HT1080 (cell line): ENCODE measurements at regions not wholly inside any gene's neighbourhood (a gene's known extent, or its start where the extent isn't known, plus 50 kb on each side); places are given as distances from the start of the nearest gene placed in this dataset.
A peak's percentile ranks its signal among the peaks of the same experiment; 100 is the strongest.

ENCODE experiments used
- DNase-seq: peaks from one replicate; pipeline ENCODE4 v3.0.0-alpha.2; 2015; ENCODE audit warnings: low read depth

- DNase-seq, result no peak
Measured at GRCh38 chr9:108014353-108014752, 524.8 kb upstream of the KLF4 start.

GRCh38 chr9:108012886-108013665 is 523.5 kb upstream of the KLF4 start:
- no peak for DNase-seq

GRCh38 chr9:108012405-108012804 is 522.8 kb upstream of the KLF4 start:
- no peak for DNase-seq

GRCh38 chr9:108003526-108003925 is 514.0 kb upstream of the KLF4 start:
- no peak for DNase-seq

- no peak for DNase-seq
Measured at GRCh38 chr9:108002371-108002956, 512.9 kb upstream of the KLF4 start.

- peak; percentile 69 for DNase-seq
Measured at GRCh38 chr9:108001237-108001636, 511.7 kb upstream of the KLF4 start.

GRCh38 chr9:107999890-108000289 is 510.3 kb upstream of the KLF4 start:
- DNase-seq, result no peak

GRCh38 chr9:107999011-107999410 is 509.4 kb upstream of the KLF4 start:
- DNase-seq, result no peak

- DNase-seq, result no peak
Measured at GRCh38 chr9:107994648-107995047, 505.1 kb upstream of the KLF4 start.

GRCh38 chr9:107992271-107992670 is 502.7 kb upstream of the KLF4 start:
- DNase-seq, result no peak

- DNase-seq, result no peak
Measured at GRCh38 chr9:107991581-107991980, 502.0 kb upstream of the KLF4 start.

GRCh38 chr9:107989544-107989943 is 500.0 kb upstream of the KLF4 start:
- DNase-seq, result no peak

GRCh38 chr9:107989099-107989498 is 499.5 kb upstream of the KLF4 start:
- no peak for DNase-seq

- DNase-seq, result no peak
Measured at GRCh38 chr9:107984956-107985355, 495.4 kb upstream of the KLF4 start.

- no peak for DNase-seq
Measured at GRCh38 chr9:107983762-107984161, 494.2 kb upstream of the KLF4 start.

- DNase-seq, result peak; percentile 4
Measured at GRCh38 chr9:107983181-107983603, 493.6 kb upstream of the KLF4 start.

- DNase-seq, result no peak
Measured at GRCh38 chr9:107982745-107983144, 493.2 kb upstream of the KLF4 start.

GRCh38 chr9:107982001-107982400 is 492.4 kb upstream of the KLF4 start:
- no peak for DNase-seq

- DNase-seq, result no peak
Measured at GRCh38 chr9:107980984-107981383, 491.4 kb upstream of the KLF4 start.

- DNase-seq, result no peak
Measured at GRCh38 chr9:107976767-107977166, 487.2 kb upstream of the KLF4 start.

GRCh38 chr9:107975426-107976010 is 485.9 kb upstream of the KLF4 start:
- no peak for DNase-seq

- no peak for DNase-seq
Measured at GRCh38 chr9:107973451-107973850, 483.9 kb upstream of the KLF4 start.

- no peak for DNase-seq
Measured at GRCh38 chr9:107972346-107972745, 482.8 kb upstream of the KLF4 start.
